Liver (tissue), 3 donors: ENCODE measurements at regions not wholly inside any gene's neighbourhood (a gene's known extent, or its start where the extent isn't known, plus 50 kb on each side); places are given as distances from the start of the nearest gene placed in this dataset.

ENCODE experiments used
- ATF3 ChIP-seq: IDR thresholded peaks from 2 replicates; pipeline ENCODE4 v1.6.1; 2016; ENCODE audit warnings: antibody characterized with exemption
- EGR1 ChIP-seq, 2 donors: IDR thresholded peaks; 2 replicates each; pipeline ENCODE4 v1.6.1; 2016 to 2018; ENCODE audit warnings: antibody characterized with exemption in 2 of 2, low read depth in 2 of 2
- GABPA ChIP-seq, 2 donors: IDR thresholded peaks in 1 of 2; conservative IDR thresholded peaks in 1 of 2; 2 replicates each; pipeline ENCODE4 v1.6.1; 2016; ENCODE audit warnings: antibody characterized with exemption in 2 of 2, mild to moderate bottlenecking in 1 of 2, moderate library complexity in 1 of 2
- JUND ChIP-seq, 2 donors: IDR thresholded peaks; 2 replicates each; pipeline ENCODE4 v1.6.1; 2016; ENCODE audit warnings: antibody characterized with exemption in 2 of 2
- RXRA ChIP-seq, 2 donors: IDR thresholded peaks; 2 replicates each; pipeline ENCODE4 v1.6.1; 2017 to 2018; ENCODE audit warnings: antibody characterized with exemption in 2 of 2, mild to moderate bottlenecking in 1 of 2
- SP1 ChIP-seq: IDR thresholded peaks from 2 replicates; pipeline ENCODE4 v1.6.1; 2018; ENCODE audit warnings: antibody characterized with exemption, mild to moderate bottlenecking
- TF ChIP-seq, protein P1 (sequence below): fragments of 150-350 bp; IDR thresholded peaks from 2 replicates; pipeline ENCODE4 v1.5.1; 2017; ENCODE audit warnings: improper control_type of control experiment, low read depth, low read length; ENCODE audit not compliant: missing input control
- TF ChIP-seq, protein P2 (sequence below): IDR thresholded peaks from 2 replicates; pipeline ENCODE4 v1.6.1; 2016; ENCODE audit warnings: antibody characterized with exemption
- donor health status: healthy.
- donor health status: healthy.

DNA sequence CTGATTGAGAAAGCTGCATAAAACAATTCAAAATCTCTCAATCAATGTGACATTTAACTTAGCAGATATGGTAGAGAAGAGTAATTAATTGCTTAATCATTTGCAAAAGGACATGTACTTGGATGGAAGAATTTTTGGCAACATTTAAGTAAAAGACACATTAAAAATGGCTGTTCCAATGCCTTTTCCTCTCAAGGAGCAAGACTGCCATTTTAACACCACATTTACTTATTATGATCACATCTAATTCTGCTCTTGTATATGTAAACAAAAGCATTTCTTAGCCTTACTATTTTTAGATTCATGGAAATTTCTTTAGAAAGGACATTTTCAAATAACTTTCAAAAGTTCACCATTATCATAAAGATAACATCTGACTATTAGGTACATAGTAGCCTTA, 360.0 kb downstream of the HINT1 start:
- TF ChIP-seq, protein P1, sequence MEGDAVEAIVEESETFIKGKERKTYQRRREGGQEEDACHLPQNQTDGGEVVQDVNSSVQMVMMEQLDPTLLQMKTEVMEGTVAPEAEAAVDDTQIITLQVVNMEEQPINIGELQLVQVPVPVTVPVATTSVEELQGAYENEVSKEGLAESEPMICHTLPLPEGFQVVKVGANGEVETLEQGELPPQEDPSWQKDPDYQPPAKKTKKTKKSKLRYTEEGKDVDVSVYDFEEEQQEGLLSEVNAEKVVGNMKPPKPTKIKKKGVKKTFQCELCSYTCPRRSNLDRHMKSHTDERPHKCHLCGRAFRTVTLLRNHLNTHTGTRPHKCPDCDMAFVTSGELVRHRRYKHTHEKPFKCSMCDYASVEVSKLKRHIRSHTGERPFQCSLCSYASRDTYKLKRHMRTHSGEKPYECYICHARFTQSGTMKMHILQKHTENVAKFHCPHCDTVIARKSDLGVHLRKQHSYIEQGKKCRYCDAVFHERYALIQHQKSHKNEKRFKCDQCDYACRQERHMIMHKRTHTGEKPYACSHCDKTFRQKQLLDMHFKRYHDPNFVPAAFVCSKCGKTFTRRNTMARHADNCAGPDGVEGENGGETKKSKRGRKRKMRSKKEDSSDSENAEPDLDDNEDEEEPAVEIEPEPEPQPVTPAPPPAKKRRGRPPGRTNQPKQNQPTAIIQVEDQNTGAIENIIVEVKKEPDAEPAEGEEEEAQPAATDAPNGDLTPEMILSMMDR: no peak
- TF ChIP-seq SP1 (no peak), JUND (IDR thresholded peaks at IDR 0.05) (no peak), EGR1 (IDR thresholded peaks at IDR 0.05; ENCODE audit: low read depth in 2 of 2) (no peak), GABPA (IDR thresholded peaks at IDR 0.05 in 1 of 2, conservative IDR thresholded peaks at IDR 0.05 in 1 of 2) (no peak), ATF3 (no peak), RXRA (IDR thresholded peaks at IDR 0.05) (no peak)
- TF ChIP-seq, protein P2, sequence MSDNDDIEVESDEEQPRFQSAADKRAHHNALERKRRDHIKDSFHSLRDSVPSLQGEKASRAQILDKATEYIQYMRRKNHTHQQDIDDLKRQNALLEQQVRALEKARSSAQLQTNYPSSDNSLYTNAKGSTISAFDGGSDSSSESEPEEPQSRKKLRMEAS: no peak
